Activated CD4-positive, alpha-beta T cell treated with anti-CD3 and anti-CD28 coated beads, Interleukin-2, Interleukin-4, amounts not matched to agents 100 ng/mL and 50 ng/mL, durations not matched to agents 16 hours and 8 hours (primary cell): ENCODE measurements at regions not wholly inside any gene's neighbourhood (a gene's known extent, or its start where the extent isn't known, plus 50 kb on each side); places are given as distances from the start of the nearest gene placed in this dataset.

Experiments
- DNase-seq: peaks from one replicate; pipeline ENCODE4 v3.0.0-alpha.2; 2020; ENCODE audit warnings: low spot score

DNA sequence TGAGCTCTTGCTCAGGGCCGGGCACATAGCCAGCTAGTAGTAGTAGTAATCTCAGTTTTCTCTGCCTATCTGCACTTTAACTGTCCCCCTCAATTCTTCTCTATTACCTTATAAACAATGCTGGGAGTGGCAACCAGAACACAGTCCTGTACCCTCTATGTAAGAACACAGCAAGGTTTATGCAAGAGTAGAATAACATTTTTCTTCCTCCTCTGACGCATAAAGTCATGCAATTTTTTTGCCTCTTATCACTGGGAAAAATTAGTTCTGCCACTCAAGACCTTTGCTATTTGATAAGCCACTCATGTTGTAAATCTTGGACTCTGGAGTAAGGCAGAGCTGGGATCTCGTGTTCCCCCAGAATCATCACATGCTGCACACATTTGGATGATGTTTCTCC lies 200.7 kb upstream of the SOX11 start:
- DNase-seq: no peak

DNA sequence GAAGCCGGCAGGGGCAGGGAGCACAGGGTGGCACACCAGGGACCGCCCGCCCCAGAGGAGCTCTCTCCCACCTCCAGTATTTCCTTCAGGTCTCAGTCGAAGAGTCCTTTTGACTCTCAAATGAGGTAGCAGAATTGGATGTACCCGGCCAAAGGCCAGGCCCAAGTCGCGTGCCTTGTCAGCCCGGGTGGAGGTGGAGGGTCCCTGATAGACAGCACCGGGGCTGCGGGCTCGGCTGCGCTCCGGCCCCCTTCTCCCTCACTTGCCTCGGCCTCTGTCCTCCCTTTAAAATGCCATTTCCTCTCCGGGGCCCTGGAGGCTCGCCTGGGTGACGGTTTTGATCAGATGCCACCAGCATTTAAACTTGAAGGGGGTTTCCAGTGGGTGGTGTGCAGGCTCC lies 198.9 kb upstream of the SOX11 start:
- no peak for DNase-seq

DNA sequence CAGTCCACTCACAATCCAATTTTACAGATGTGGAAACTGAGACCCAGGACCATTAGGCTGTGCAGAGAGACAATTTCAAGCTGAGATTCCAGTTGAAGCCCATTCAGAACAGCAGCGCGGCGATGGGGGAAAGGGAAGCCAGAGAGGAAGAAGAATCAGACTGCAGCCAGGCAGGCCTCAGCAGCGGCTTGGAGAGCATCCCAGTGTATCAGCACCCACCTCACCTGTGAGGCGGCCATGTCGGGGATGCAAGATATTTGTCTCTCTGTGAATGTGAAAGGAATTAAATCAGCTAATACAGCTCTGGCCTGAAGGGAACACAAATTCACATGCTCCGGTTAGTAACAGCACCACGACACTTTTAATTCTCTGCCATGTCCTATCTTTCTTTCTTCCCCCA lies 198.0 kb upstream of the SOX11 start:
- DNase-seq: no peak

DNA sequence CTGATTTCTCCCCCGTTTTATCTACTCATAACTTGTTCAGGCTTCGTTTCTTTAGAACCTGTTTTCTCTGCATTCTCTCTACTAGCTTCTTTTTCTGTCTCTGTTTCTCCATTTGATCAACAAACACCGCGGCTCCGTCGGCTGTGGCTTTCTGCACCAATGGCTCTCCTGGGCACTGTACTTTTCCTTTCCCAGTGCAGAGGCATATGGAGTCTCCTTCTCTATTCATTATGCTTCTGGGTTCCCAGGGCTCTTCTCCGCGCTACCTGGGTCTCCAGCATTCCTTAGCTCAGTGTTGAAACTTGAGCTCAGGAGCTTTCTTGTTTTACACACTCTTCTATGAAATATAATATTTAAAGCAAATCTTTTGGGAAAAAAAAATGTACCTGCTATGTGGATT lies 196.6 kb upstream of the SOX11 start:
- DNase-seq: no peak

DNA sequence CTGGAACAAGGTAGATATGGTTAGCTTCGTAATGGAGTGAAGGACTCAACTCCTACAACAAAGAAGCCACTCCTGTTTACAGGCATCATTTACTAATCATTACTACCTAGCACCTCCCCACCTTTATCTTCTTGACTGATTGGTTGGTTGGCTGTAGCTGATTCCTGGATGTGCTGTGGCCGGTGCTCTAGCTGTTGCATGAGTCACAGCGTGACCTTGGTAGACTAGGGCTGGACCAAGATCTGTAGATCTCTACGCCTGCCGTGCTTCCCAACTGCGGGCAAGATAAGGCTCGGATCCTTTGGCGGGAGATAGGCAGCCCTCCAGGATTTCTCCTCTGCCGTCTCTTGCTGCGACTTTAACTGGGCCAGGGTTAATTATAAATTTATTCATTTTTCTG lies 194.3 kb upstream of the SOX11 start:
- no peak for DNase-seq

DNA sequence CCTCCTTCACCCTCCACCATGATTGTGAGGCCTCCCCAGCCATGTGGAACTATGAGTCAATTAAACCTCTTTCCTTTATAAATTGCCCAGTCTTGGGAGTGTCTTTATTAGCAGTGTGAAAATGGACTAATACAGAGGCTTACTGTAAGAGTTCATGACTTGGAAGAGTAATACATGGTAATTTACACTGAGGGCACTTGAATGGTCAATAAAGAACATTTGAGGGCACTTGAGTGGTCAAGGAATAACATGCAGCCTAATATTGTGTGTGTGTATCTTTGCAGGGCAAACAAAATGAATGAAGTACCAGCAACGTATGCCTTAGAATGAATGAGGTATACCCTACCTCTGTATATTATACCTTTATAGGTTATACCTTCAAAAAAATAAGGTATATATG lies 190.4 kb upstream of the SOX11 start:
- DNase-seq: no peak

DNA sequence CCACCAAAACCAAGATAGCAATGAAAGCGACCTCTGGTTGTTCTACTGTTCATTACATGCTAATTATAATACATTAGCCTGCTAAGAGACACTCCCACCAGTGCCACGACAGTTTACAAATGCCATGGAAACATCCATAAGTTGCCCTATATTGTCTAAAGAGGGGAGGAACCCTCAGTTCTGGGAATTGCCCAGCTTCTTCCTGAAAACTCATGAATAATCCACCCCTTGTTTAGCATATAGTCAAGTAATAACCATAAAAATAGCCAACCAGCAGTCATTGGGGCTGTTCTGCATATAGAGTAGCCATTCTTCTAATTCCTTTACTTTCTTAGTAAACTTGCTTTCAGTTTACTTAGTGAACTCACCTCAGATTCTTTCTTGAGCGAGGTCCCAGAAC lies 189.8 kb upstream of the SOX11 start:
- no peak for DNase-seq

DNA sequence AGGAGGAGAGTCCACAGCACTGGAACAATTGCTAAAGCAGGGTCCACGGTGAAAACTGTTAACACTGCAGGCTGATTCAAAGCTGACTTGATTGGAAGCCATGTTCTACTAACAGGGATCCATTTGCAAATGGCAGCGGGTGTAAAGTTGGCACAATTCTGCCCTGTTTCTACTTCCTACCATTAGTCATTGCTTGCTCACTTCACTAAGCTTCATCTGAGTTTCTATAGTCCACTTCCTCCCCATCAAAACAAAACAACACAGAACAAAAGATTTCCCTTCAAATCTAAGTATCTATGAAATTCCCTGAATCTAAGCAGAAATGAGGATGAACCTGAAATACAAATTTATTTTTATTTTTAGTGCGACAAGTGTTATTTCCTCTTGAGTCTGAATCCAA lies 187.4 kb upstream of the SOX11 start:
- DNase-seq: no peak

DNA sequence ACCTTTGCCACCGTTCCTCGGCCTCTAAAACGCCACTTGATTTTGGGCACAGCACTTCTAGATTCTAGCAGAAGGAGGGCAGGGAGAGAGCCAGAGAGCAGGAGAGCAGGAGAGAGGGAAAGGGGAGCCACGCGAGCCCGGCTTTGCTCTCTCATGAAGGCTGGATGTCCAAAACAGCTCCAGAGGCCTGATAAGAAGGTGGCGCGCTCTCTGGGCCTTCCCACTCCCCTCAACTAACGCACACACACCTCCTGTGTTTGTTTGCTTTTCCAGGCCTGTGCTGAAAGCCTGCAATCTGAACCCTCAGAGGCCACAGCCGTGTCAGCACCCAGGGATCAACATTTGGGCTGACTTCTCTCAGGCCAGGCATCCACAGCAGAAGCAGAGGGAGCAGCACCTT lies 184.8 kb upstream of the SOX11 start:
- no peak for DNase-seq

DNA sequence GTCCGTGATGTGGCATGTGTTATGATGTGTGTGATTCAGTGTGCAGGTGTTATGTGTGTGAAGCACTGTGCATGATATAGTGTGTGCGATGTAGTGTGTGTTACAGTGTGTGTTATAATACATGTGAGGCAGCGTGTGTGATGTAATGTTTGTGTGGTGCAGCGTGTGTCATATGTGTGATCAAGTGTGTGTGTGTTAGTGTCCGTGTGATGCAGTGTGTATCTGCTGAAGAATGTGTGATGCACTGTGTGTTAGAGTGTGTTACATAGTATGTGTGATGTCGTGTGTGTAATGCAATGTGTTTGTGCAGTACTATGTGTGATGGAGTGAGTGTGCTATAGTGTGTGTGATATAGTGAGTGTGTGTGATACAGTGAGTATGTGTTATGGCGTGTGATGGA lies 182.8 kb upstream of the SOX11 start:
- DNase-seq: no peak

DNA sequence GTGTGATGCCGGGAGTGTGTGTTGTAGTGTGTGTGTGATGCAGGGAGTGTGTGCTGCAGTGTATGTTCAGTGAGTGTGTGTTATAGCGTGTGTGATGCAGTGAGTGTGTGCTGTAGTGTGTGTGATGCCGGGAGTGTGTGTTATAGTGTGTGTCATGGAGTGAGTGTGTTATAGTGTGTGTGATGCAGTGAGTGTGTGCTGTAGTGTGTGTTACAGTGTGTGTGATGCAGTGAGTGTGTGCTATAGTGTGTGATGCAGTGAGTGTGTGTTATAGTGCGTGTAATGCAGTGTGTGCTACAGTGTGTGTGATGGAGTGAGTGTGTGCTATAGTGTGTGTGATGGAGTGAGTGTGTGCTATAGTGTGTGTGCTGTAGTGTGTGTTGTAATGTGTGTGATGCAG lies 182.1 kb upstream of the SOX11 start:
- DNase-seq: no peak

DNA sequence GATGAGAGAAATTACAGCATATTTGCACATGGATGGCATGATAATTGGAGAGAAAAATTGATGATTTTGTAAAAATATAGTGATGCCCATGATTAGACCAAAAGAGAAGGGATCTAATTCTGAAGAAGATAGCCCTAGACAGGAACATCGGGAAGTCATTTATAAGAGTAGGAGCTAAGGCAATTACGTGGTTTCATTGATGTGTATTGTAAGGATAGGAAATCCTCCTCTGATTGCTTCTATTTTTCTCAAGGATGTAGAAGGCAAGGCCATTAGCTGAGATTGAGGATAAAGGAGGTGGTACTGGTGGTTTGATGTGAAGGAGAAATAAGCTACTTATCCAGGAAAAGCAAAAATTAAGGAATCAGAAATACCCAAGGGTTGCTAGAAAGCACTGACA lies 176.5 kb upstream of the SOX11 start:
- no peak for DNase-seq

DNA sequence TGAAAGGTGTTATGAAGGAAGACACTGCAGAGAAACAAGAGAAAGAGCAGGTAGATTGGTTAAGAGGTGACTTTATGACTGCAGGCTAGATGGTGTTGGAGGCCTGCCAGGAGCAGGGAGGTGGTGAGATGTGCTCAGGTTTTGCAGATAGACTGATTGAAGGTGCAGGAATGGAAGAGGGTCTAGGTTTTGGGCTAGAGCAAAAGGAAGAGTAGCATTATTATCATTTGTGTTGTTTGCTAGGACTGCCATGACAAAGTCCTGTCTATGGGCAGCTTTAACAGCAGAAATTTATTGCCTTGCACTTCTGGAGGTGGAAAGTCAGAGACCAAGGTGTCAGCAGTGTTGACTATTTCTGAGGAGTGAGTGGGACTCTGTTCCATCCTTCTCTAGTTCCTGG lies 172.9 kb upstream of the SOX11 start:
- DNase-seq: no peak

DNA sequence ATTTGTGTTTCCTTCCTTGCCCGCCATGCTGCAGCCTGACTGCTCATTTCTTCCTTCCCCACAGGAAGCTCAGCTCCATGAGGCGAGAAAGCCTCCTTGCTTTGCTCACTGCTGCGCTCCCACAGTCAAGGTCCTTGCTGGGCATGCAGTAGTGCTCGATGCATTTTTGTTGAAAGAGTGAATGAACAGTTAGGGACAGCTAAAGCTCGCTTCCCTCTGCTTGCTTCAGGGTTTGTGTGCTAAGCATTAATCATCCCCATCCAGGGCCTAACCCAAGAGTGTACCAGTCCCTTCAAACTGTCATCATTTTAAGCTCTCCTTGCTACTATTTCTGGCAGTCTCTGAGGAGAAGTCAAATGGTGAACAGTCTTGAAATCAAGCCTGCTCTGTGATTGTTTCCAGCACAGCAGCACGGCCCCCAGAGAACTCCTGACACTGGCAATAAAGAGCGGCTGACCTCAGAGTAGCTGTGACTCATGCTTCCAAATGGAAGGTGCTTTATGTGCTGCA lies 171.7 kb upstream of the SOX11 start:
- DNase-seq: no peak

DNA sequence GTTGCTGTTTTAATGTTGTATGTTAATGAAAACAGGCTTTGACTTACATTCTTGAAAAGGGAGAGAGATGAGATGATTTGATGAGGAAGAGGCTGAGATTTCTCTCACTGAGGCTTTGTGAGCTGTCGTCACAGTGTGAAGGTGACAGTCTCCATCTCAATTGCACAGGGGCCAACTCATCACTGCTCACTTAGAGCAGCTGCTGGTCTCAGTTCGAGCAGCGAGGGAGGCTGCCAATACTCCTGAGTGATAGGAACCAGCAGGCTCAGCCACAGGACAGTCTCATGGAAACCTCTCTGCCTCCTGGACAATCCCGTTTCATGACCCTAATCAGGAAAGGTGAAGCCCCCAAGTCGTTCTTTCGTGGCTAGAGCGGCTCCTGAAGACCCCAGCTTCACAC lies 170.7 kb upstream of the SOX11 start:
- no peak for DNase-seq

DNA sequence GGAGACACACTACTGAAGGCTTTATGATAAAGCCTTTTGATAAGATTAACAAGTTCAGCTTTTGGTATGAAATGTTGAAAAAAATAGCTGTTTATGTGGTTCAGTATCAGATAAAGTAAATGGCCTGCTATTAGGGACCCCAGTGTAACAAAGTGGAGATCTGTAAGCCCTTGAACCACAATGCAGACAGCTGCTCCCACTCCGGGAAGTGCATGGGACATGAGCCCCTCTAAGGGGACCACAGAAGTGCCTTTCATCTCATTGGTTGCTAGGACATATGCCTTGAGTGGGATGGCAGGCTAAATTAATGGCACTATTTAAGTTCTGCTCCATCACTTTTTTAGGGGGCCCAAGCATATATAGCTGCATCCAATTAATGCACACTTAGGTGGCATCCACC lies 167.6 kb upstream of the SOX11 start:
- DNase-seq: no peak

DNA sequence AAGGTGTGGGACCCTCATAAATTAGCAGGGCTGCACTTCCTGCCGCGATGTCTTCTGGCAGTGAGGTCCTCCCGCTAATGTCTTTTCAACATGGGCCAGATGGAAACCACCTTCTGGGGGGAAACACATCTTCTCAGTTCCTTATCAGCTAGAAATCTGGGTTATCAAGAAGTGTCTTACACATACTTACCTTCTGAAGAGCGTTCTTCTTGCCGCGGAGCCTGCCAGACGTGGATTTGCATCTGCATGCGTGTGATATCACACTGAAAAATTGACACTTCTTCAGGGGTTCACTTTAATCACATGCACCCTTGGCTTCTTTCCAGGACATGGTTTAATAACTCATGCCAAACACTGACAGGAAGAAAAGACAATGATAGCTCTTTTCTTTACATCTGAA lies 163.5 kb upstream of the SOX11 start:
- DNase-seq: no peak

DNA sequence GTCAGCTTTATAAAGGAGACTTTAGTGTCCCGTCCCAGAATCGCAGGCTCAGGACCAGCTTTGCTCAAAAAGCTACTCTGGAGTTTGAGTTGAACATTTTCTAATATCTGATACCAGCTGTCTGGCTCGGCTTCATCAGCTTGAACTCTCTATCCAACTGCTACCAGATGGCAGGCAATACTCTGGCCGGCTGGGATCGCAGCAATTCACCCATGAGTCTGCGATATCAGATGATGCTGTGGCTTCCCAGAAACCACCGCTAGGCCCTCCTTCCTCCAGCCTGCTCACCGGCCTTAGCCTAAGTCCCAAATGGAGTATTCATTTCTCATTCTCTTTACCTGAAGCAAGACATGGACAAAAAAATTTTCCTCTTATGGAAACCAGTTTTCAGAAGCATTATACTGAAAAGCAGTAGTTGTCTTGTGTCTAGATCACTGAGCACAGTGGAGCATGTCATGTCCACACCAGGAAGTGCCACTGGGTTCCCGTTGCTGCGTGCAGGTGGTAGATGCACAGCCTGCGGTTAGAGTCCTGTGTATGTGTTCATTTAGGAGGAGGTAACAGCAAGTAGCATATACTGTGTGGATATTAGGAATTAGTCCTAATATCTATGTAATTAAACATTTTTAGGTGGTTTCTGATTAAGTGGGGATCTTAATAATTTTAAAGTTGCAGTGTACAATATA lies 162.0 kb upstream of the SOX11 start:
- DNase-seq: no peak

DNA sequence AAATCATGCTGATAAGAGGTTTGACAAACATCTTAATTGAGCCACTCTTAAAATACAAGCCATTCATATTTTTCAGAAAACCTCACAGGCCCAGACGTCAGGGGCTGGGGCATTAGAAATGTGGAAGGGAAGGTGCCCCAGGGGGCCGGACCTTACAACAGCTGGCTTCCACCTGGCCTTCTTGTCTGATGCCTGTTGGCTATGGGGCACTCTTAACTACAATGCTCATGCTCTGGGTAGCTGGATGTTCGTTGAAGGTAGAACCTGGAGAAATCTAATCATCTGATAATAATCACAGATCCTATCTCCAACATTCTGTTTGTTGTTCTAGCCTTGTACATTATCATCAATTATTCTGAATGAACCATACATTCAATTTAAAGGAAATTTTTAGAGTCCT lies 156.9 kb upstream of the SOX11 start:
- DNase-seq: no peak

DNA sequence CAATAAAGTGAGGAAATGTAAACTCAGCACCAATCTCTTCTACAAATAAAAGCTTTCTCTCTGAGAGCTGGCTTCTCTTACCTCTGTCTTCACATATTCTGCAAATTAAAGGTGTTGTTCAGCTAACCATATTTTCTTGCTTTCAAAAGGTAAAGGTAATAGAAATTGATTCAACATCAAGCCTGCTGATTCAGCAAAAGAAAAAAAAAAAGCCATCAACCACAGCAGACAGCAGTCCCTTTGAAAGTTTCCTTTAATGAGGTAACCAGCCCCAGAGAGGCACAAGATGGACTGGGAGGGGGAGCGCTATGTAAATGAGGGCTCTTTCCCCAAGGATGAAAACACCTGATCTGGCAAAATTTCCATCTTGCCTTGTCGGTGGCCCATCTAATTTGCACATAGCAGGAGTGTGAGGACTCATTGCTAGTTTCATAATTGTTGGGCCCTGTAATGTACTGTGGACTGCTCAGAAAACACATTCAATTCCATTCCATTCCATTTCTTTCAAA lies 154.9 kb upstream of the SOX11 start:
- no peak for DNase-seq

DNA sequence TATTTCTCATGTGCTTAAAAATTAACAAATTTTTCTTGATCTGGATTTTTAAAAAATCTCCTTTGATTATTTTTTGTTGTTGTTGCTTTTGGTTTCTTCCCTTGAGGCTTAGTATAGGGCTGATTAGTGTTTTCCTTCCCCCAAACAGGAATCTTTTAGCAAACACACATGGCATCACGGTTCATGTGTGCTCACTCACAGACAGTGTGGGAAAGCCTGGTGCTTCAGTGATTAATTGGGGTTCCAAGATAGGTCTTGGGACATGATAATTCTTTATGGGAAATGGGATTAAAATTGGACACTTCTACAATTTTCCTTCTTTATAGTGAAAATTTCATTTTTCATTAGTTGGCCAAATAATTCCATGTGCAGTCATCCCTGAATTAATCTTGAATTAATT lies 153.9 kb upstream of the SOX11 start:
- DNase-seq: no peak

DNA sequence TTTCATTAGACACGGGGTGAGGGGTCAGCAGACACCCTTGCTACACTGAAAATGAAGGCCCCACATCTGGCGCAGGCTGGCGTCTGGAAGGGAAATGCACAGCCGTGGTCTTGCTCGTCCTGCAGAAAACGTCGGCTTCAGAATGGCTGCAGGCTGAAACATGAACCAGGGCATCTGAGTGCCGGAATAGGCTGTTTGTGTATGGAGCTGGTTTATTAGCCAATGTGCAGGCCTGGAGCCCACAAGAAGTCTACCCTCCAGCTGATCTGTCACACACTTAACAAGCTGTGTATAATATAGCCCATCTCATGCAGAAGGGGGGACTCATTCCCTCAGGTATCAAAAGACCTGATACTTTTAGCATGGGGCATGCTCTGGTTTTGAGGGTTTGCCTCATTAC lies 153.4 kb upstream of the SOX11 start:
- no peak for DNase-seq

DNA sequence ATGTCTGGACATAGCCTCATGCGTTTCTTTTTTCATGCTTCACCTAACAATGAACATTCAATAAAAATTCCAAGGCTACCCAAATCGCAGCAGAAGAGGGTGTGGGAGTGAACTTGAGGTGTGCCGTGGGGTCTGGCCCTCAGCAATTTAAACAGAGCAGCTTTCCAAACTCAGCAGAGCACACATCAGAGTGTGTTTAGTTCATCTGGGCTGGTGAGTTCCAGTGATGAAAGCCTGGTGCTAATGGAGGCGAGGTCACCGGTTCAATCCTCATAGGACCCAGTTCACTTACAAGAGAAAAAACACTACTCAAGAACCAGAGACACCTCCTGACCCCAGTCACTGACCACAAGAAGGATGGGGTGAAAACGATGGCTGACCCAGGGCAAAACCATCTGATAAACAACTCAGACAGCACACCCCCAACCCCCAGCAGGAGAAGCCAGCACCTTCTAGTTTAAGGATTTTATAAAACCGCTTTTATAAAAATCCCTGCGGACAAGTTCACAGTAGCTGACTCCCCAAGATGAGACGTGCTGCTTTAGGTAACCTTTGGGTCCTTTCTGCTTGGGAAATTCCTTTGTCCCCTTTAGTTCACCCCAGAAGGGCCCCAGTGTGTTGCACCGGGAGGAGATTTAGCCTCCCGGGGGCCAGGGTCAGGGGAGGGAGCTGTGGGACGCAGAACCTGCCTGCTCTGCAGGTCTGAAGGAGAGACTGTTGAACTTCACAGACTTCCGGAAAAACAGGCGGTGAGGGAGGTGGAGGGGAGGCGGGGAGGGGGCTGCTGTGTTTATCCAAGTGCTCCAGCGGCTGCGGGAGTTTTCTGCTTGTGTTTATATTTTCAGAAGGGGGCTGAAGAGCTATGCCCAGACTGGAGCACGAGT lies 152.7 kb upstream of the SOX11 start:
- no peak for DNase-seq
